ENCODE measurements at regions not wholly inside any gene's neighbourhood (a gene's known extent, or its start where the extent isn't known, plus 50 kb on each side); places are given as distances from the start of the nearest gene placed in this dataset.

DNA sequence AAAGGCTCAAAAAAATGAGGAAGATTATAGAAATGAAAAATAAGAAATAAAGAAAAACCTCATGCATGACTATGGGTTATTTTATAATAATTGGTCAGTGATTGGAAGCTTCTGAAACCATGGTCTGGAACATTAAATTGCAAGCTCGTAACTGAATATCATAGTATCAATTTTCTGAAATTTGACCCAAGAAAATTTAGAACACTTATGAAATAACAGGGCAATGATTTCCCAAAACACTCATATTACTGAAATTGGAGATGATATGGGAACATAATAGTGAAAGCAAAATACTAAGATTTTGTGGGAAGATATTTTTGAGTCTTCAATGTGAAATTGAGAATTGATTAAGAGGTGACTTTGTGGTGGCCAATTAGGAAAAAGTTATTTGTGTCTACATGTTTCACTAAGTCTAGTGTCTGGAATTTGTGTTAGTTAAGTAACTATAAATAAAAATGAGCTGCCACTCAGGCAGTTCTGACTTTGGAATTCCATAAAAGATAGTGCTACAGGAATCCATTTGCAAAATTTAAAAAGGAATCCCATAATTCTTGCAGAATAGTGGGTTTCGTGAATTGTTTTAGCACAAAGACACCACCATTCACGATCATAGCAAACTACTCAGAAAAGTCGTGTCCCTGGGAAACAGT lies 603.0 kb downstream of the LMO7 start:
- H3K9ac ChIP-seq (ENCODE audit: control insufficient read depth, extremely low read depth, insufficient read depth, low read length): no peak overlapping the region
- no peaks in the 10 kb centered on the region for H3K79me2 ChIP-seq (ENCODE audit: control insufficient read depth, insufficient read depth, low read length)
- H3K4me1 ChIP-seq (ENCODE audit: control insufficient read depth, extremely low read depth, insufficient read depth, low read length): no peaks in the 10 kb centered on the region
- no peaks in the 10 kb centered on the region for H3K36me3 ChIP-seq (ENCODE audit: control insufficient read depth in 2 of 2, extremely low read depth in 1 of 2, insufficient read depth in 2 of 2, low read length in 2 of 2)
- no peaks in the 10 kb centered on the region for H3K27me3 ChIP-seq (ENCODE audit: control insufficient read depth, extremely low read depth, insufficient read depth, low read length)
- H3K4me2 ChIP-seq (ENCODE audit: control insufficient read depth, extremely low read depth, insufficient read depth, low read depth, low read length): no peak overlapping the region
- H3K9me3 ChIP-seq (ENCODE audit: control insufficient read depth, low read depth, low read length): no peaks in the 10 kb centered on the region
- no peak overlapping the region for H2AFZ ChIP-seq (ENCODE audit: control insufficient read depth, low read length)
- H3K27ac ChIP-seq (ENCODE audit: control insufficient read depth, insufficient read depth, low read length): no peak overlapping the region
- no peaks in the 10 kb centered on the region for H4K20me1 ChIP-seq (ENCODE audit: control insufficient read depth, extremely low read depth, insufficient read depth, low read length)
- TF ChIP-seq EZH2 (IDR thresholded peaks at IDR 0.05; ENCODE audit: low read length) (no peak), CTCF (optimal IDR thresholded peaks at IDR 0.05 in 1 of 3, IDR thresholded peaks at IDR 0.05 in 1 of 3, conservative IDR thresholded peaks at IDR 0.05 in 1 of 3; ENCODE audit: extremely low read depth in 1 of 3, insufficient read depth in 2 of 3, low read length in 3 of 3) (no peak)
- DNase-seq (ENCODE audit: low read depth, low spot score) (no peak), FAIRE-seq (no peak)
- H3K9me1 ChIP-seq (ENCODE audit: control insufficient read depth, extremely low read depth, insufficient read depth, low read length): no peaks in the 10 kb centered on the region
- dilution Hi-C loops (cut with MboI; ENCODE audit: extremely low pct_ligation_motif_present, low sequenced_read_pairs): no loop called here
- H3K4me3 ChIP-seq (ENCODE audit: control insufficient read depth in 2 of 3, extremely low read depth in 1 of 3, insufficient read depth in 2 of 3, low read depth in 1 of 3, low read length in 3 of 3): no peak overlapping the region

DNA sequence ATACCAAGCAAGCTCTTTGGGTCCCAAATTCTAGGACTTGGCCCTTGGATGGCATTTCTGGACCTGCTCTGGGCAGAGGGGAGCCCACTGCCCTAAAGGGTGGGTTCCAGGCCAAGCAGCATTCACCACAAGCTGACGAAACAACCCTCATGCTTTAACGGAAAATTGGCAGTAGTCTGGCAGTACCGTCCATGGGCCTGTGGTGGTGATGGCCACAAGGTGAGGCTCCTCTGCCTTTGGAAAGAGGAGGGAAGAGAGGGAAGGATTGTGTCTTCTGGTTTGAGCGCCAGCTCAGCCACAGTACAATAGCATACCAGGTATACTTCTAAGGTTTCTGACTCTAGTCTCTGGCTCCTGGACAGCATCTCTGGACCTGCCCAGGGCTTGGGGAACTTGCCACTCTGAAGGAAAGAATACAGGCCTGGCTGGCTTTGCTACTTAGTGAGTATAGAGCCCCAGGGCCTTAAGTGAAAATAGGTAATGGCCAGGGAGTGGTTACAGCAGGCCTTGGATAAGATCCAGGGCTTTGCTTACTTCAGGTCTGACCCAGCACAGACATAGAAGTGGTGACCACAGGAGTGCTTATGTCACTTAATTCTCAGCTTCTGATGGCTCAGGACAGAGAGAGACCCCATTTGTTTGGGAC lies 595.5 kb downstream of the LMO7 start:
- no peaks in the 10 kb centered on the region for H3K36me3 ChIP-seq (ENCODE audit: control insufficient read depth in 2 of 2, extremely low read depth in 1 of 2, insufficient read depth in 2 of 2, low read length in 2 of 2)
- FAIRE-seq (no peak), DNase-seq (ENCODE audit: low read depth, low spot score) (no peak)
- H3K9me3 ChIP-seq (ENCODE audit: control insufficient read depth, low read depth, low read length): no peaks in the 10 kb centered on the region
- H3K27me3 ChIP-seq (ENCODE audit: control insufficient read depth, extremely low read depth, insufficient read depth, low read length): no peaks in the 10 kb centered on the region
- dilution Hi-C loops (cut with MboI; ENCODE audit: extremely low pct_ligation_motif_present, low sequenced_read_pairs): no loop called here
- TF ChIP-seq CTCF (optimal IDR thresholded peaks at IDR 0.05 in 1 of 3, IDR thresholded peaks at IDR 0.05 in 1 of 3, conservative IDR thresholded peaks at IDR 0.05 in 1 of 3; ENCODE audit: extremely low read depth in 1 of 3, insufficient read depth in 2 of 3, low read length in 3 of 3): no peak
- TF ChIP-seq EZH2 (IDR thresholded peaks at IDR 0.05; ENCODE audit: low read length): no peak
- no peak overlapping the region for H3K4me3 ChIP-seq (ENCODE audit: control insufficient read depth in 2 of 3, extremely low read depth in 1 of 3, insufficient read depth in 2 of 3, low read depth in 1 of 3, low read length in 3 of 3)
- no peak overlapping the region for H3K9ac ChIP-seq (ENCODE audit: control insufficient read depth, extremely low read depth, insufficient read depth, low read length)
- H3K4me2 ChIP-seq (ENCODE audit: control insufficient read depth, extremely low read depth, insufficient read depth, low read depth, low read length): no peak overlapping the region
- no peaks in the 10 kb centered on the region for H3K9me1 ChIP-seq (ENCODE audit: control insufficient read depth, extremely low read depth, insufficient read depth, low read length)
- no peaks in the 10 kb centered on the region for H3K79me2 ChIP-seq (ENCODE audit: control insufficient read depth, insufficient read depth, low read length)
- H3K27ac ChIP-seq (ENCODE audit: control insufficient read depth, insufficient read depth, low read length): no peak overlapping the region
- no peak overlapping the region for H2AFZ ChIP-seq (ENCODE audit: control insufficient read depth, low read length)
- no peaks in the 10 kb centered on the region for H3K4me1 ChIP-seq (ENCODE audit: control insufficient read depth, extremely low read depth, insufficient read depth, low read length)
- H4K20me1 ChIP-seq (ENCODE audit: control insufficient read depth, extremely low read depth, insufficient read depth, low read length): no peaks in the 10 kb centered on the region
